H9 (cell line): ENCODE measurements at regions not wholly inside any gene's neighbourhood (a gene's known extent, or its start where the extent isn't known, plus 50 kb on each side); places are given as distances from the start of the nearest gene placed in this dataset.

Experiments used
- DNase-seq: peaks from one replicate; pipeline ENCODE4 v3.0.0-alpha.2; 2017
- H2AFZ ChIP-seq: one replicate; pipeline ENCODE4 v1.6.1; 2013; ENCODE audit warnings: mild to moderate bottlenecking, low read length, control low read depth, moderate library complexity
- H2AK5ac ChIP-seq: 2 replicates; pipeline ENCODE4 v1.6.1; 2013; ENCODE audit warnings: low read length, control low read depth, mixed read lengths; ENCODE audit not compliant: insufficient read length
- H2BK120ac ChIP-seq: one replicate; pipeline ENCODE4 v1.6.1; 2013; ENCODE audit warnings: low read depth, mild to moderate bottlenecking, low read length, control low read depth, inconsistent platforms; ENCODE audit not compliant: poor library complexity, severe bottlenecking
- H2BK12ac ChIP-seq: 2 replicates; pipeline ENCODE4 v1.6.1; 2013; ENCODE audit warnings: low read length, control low read depth, mixed read lengths, low read depth; ENCODE audit not compliant: insufficient read length
- H2BK15ac ChIP-seq: 2 replicates; pipeline ENCODE4 v1.6.1; 2013; ENCODE audit warnings: low read depth, low read length, control low read depth
- H2BK20ac ChIP-seq: one replicate; pipeline ENCODE4 v1.6.1; 2013; ENCODE audit warnings: low read depth, mild to moderate bottlenecking, low read length, control low read depth, inconsistent platforms; ENCODE audit not compliant: poor library complexity, severe bottlenecking
- H2BK5ac ChIP-seq: 2 replicates; pipeline ENCODE4 v1.6.1; 2013; ENCODE audit warnings: low read length, control low read depth, mixed read lengths; ENCODE audit not compliant: insufficient read length
- H3K14ac ChIP-seq: 2 replicates; pipeline ENCODE4 v1.6.1; 2013; ENCODE audit warnings: low read length, control low read depth; ENCODE audit not compliant: insufficient read depth
- H3K18ac ChIP-seq: 2 replicates; pipeline ENCODE4 v1.6.1; 2013; ENCODE audit warnings: low read depth, mild to moderate bottlenecking, mixed read lengths, low read length, control low read depth; ENCODE audit not compliant: insufficient read length
- H3K23ac ChIP-seq: 2 replicates; pipeline ENCODE4 v1.6.1; 2013; ENCODE audit warnings: low read length, control low read depth, mixed read lengths, low read depth; ENCODE audit not compliant: insufficient read length
- H3K23me2 ChIP-seq: 2 replicates; pipeline ENCODE4 v1.6.1; 2013; ENCODE audit warnings: low read depth, mild to moderate bottlenecking, mixed read lengths, low read length, control low read depth; ENCODE audit not compliant: insufficient read length, poor library complexity, severe bottlenecking
- H3K27ac ChIP-seq: 2 replicates; pipeline ENCODE4 v1.5.1; 2013; ENCODE audit warnings: low read length, control low read depth, mixed read lengths, low read depth; ENCODE audit not compliant: insufficient read length
- H3K27me3 ChIP-seq: 2 replicates; pipeline ENCODE4 v1.6.1; 2013; ENCODE audit warnings: low read length, control low read depth, inconsistent platforms; ENCODE audit not compliant: insufficient read depth
- H3K4ac ChIP-seq: 2 replicates; pipeline ENCODE4 v1.6.1; 2013; ENCODE audit warnings: low read depth, mild to moderate bottlenecking, control low read depth, inconsistent platforms, low read length, moderate library complexity
- H3K4me1 ChIP-seq: 2 replicates; pipeline ENCODE4 v1.6.1; 2013; ENCODE audit warnings: low read length, control low read depth, inconsistent platforms; ENCODE audit not compliant: insufficient read depth
- H3K4me2 ChIP-seq: 2 replicates; pipeline ENCODE4 v1.6.1; 2013; ENCODE audit warnings: low read length, control low read depth, mixed read lengths; ENCODE audit not compliant: insufficient read length, insufficient read depth
- H3K56ac ChIP-seq: 2 replicates; pipeline ENCODE4 v1.6.1; 2013; ENCODE audit warnings: low read depth, mild to moderate bottlenecking, mixed read lengths, low read length, control low read depth; ENCODE audit not compliant: insufficient read length
- H3K79me1 ChIP-seq: 2 replicates; pipeline ENCODE4 v1.6.1; 2013; ENCODE audit warnings: low read depth, mild to moderate bottlenecking, moderate library complexity, low read length, control low read depth, inconsistent platforms; ENCODE audit not compliant: insufficient read depth, poor library complexity, severe bottlenecking
- H3K79me2 ChIP-seq: 2 replicates; pipeline ENCODE4 v1.6.1; 2013; ENCODE audit warnings: low read length, control low read depth, inconsistent platforms; ENCODE audit not compliant: insufficient read depth
- H3K9ac ChIP-seq: 2 replicates; pipeline ENCODE4 v1.6.1; 2013; ENCODE audit warnings: low read length, control low read depth, mixed read lengths; ENCODE audit not compliant: insufficient read length; ENCODE audit errors: extremely low read depth
- H3K9me3 ChIP-seq: one replicate; pipeline ENCODE4 v1.6.1; 2013; ENCODE audit warnings: low read depth, low read length, inconsistent platforms; ENCODE audit not compliant: control insufficient read depth
- H3T11ph ChIP-seq: one replicate; pipeline ENCODE4 v1.6.1; 2013; ENCODE audit warnings: mild to moderate bottlenecking, low read length, control low read depth, inconsistent platforms
- H4K20me1 ChIP-seq: one replicate; pipeline ENCODE4 v1.6.1; 2013; ENCODE audit not compliant: control insufficient read depth, insufficient read length, insufficient read depth
- H4K5ac ChIP-seq: 2 replicates; pipeline ENCODE4 v1.6.1; 2013; ENCODE audit warnings: low read depth, mild to moderate bottlenecking, mixed read lengths, low read length, control low read depth; ENCODE audit not compliant: insufficient read length
- H4K8ac ChIP-seq: replicated peaks from 2 replicates; pipeline ENCODE4 v1.6.1; 2013; ENCODE audit warnings: low read length, control low read depth, mixed read lengths, low read depth; ENCODE audit not compliant: insufficient read length
- H4K91ac ChIP-seq: 2 replicates; pipeline ENCODE4 v1.6.1; 2013; ENCODE audit warnings: low read depth, mild to moderate bottlenecking, moderate library complexity, mixed read lengths, low read length, control low read depth; ENCODE audit not compliant: insufficient read length
- H3K27ac Mint-ChIP-seq, 3 experiments: 2 replicates in 2 of 3; 3 replicates in 1 of 3; pipeline ENCODE4 v1.8.0; 2020 to 2021; ENCODE audit warnings: mixed read lengths in 3 of 3, mild to moderate bottlenecking in 1 of 3, moderate library complexity in 1 of 3
- H3K27me3 Mint-ChIP-seq: 2 replicates; pipeline ENCODE4 v1.8.0; 2021; ENCODE audit warnings: low read depth, mild to moderate bottlenecking, moderate library complexity, mixed read lengths
- H3K36me3 Mint-ChIP-seq, 3 experiments: 2 replicates in 2 of 3; 3 replicates in 1 of 3; pipeline ENCODE4 v1.8.0; 2020 to 2021; ENCODE audit warnings: low read depth in 3 of 3, mixed read lengths in 3 of 3; ENCODE audit not compliant: insufficient read depth in 1 of 3
- H3K4me1 Mint-ChIP-seq, 2 experiments: 2 replicates each; pipeline ENCODE4 v1.8.0; 2020; ENCODE audit warnings: mixed read lengths in 2 of 2
- H3K4me3 Mint-ChIP-seq, 2 experiments: 2 replicates in 1 of 2; 3 replicates in 1 of 2; pipeline ENCODE4 v1.8.0; 2020 to 2021; ENCODE audit warnings: mild to moderate bottlenecking in 2 of 2, mixed read lengths in 2 of 2, moderate library complexity in 1 of 2
- H3K9me3 Mint-ChIP-seq, 2 experiments: 2 replicates in 1 of 2; 3 replicates in 1 of 2; pipeline ENCODE4 v1.8.0; 2020; ENCODE audit warnings: mild to moderate bottlenecking in 2 of 2, mixed read lengths in 2 of 2, moderate library complexity in 1 of 2
- WGBS: extraction: QIAGEN DNeasy Blood & Tissue Kit; methylation state at CpG from one replicate; pipeline ENCODE4 v1.1.7; 2013; ENCODE audit warnings: missing lambda C conversion rate, low lambda C conversion rate, mixed read lengths; ENCODE audit not compliant: insufficient read length; ENCODE audit errors: extremely low coverage; 5-methylcytosine and 5-hydroxymethylcytosine counted together
- TF ChIP-seq, protein P1 (sequence below): fragments of 200-600 bp; sonication (generic); conservative IDR thresholded peaks from 3 replicates; pipeline ENCODE4 v1.8.0; 2021; ENCODE audit warnings: antibody characterized with exemption, mild to moderate bottlenecking

DNA sequence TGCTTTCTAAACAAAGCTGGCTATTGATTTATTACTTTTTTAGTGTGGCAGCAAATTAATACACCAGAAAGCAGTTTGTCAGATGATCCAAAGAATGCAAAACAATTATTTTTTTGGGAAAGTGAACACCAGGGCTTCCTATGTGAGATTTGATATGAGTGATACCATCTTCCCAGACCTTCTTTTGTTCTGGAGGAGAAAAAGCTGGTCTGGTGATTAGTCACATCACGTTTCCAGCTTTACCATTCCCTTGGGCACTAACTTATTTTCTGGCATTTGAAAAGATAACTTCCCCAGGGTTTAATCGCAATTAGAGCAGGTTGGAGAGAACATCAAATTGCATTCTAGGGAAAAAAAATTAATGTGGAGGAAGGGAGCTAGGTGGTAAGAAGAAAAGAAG, 182.9 kb upstream of the TANK start:
- H3K9me3 Mint-ChIP-seq: peaks cover 3 to 17% of the 10 kb centered on the region in 2 experiments; a peak in 4 of 5 replicates
- no peak overlapping the region for H4K91ac ChIP-seq
- no CpG with 5 or more reads among the region's 2 CpGs for WGBS

More for the DNA sequence above, 182.9 kb upstream of the TANK start:
- H3K27me3 ChIP-seq: no peaks in the 10 kb centered on the region
- no peak overlapping the region for H3K4ac ChIP-seq
- H2AK5ac ChIP-seq: no peak overlapping the region
- H2BK15ac ChIP-seq: no peak overlapping the region
- Mint-ChIP-seq H3K36me3 (peaks cover 0 to 25% (median 0%) of the 10 kb centered on the region in 3 experiments; a peak in 3 of 7 replicates), H3K4me1 (0 out of 4 replicates have a peak, but pooled peaks cover 0 to 2% of the 10 kb centered on the region in 2 experiments), H3K4me3 (no peak overlapping the region), H3K27me3 (no peaks in the 10 kb centered on the region), H3K27ac (no peak overlapping the region)
- no peak overlapping the region for H4K8ac ChIP-seq
- no peak overlapping the region for H3K18ac ChIP-seq
- H3K23ac ChIP-seq: no peak overlapping the region
- TF ChIP-seq, protein P1, sequence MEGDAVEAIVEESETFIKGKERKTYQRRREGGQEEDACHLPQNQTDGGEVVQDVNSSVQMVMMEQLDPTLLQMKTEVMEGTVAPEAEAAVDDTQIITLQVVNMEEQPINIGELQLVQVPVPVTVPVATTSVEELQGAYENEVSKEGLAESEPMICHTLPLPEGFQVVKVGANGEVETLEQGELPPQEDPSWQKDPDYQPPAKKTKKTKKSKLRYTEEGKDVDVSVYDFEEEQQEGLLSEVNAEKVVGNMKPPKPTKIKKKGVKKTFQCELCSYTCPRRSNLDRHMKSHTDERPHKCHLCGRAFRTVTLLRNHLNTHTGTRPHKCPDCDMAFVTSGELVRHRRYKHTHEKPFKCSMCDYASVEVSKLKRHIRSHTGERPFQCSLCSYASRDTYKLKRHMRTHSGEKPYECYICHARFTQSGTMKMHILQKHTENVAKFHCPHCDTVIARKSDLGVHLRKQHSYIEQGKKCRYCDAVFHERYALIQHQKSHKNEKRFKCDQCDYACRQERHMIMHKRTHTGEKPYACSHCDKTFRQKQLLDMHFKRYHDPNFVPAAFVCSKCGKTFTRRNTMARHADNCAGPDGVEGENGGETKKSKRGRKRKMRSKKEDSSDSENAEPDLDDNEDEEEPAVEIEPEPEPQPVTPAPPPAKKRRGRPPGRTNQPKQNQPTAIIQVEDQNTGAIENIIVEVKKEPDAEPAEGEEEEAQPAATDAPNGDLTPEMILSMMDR: no peak
- H3K4me2 ChIP-seq: no peak overlapping the region
- no peak for DNase-seq
- no peaks in the 10 kb centered on the region for H3K9me3 ChIP-seq
- no peak overlapping the region for H2BK120ac ChIP-seq
- H3K23me2 ChIP-seq: no peaks in the 10 kb centered on the region
- no peaks in the 10 kb centered on the region for H3K79me2 ChIP-seq
- H2AFZ ChIP-seq: no peak overlapping the region
- H3K27ac ChIP-seq: no peak overlapping the region
- H3K4me1 ChIP-seq: no peaks in the 10 kb centered on the region
- H3K14ac ChIP-seq: no peak overlapping the region
- no peak overlapping the region for H3K56ac ChIP-seq
- no peak overlapping the region for H2BK12ac ChIP-seq
- H2BK5ac ChIP-seq: no peak overlapping the region
- no peaks in the 10 kb centered on the region for H3K79me1 ChIP-seq
- H2BK20ac ChIP-seq: no peak overlapping the region
- H4K20me1 ChIP-seq: no peaks in the 10 kb centered on the region
- H3K9ac ChIP-seq: no peak overlapping the region
- H4K5ac ChIP-seq: no peak overlapping the region
- H3T11ph ChIP-seq: no peak overlapping the region
